ENCODE measurements at regions not wholly inside any gene's neighbourhood (a gene's known extent, or its start where the extent isn't known, plus 50 kb on each side); places are given as distances from the start of the nearest gene placed in this dataset.

DNA sequence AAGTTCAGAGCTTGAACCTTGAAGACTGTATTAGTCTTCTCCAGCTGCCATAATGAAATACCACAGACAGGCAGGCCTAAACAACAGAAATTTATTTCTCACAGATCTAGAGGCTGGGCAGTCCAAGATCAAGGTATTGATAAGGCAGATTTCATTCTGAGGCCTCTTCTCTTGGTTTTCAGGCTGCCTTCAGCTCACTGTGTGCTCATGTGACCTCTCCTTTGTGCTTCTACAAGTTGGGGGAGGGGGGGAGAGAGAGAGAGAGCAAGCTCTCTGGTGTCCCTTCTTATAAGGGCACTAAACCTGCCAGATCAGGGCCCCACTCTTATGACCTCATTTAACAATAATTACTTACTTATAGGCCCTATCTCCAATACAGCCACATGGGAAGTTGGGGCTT, 102.6 kb upstream of the RSPO3 start:
- FAIRE-seq (no peak), DNase-seq (ENCODE audit: low read depth) (no peak)

DNA sequence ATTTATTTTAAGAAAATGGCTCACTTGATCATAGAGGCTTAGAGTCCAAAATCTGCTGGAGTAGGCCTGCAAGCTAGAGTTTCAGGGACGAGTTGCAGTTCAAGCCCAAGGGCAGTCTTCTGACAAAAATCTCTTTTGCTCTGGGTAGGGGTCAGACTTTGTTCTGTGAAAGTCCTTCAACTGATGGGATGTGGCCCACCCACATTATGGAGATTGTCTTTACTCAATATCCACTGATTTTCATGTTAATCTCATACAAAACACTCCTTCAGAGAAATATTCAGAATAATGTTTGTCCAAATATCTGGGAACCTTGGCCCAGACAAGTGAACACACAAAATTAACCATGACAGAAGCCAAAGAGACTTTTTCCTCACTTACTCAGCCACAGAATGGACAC, 98.6 kb upstream of the RSPO3 start:
- TF ChIP-seq, protein P1, sequence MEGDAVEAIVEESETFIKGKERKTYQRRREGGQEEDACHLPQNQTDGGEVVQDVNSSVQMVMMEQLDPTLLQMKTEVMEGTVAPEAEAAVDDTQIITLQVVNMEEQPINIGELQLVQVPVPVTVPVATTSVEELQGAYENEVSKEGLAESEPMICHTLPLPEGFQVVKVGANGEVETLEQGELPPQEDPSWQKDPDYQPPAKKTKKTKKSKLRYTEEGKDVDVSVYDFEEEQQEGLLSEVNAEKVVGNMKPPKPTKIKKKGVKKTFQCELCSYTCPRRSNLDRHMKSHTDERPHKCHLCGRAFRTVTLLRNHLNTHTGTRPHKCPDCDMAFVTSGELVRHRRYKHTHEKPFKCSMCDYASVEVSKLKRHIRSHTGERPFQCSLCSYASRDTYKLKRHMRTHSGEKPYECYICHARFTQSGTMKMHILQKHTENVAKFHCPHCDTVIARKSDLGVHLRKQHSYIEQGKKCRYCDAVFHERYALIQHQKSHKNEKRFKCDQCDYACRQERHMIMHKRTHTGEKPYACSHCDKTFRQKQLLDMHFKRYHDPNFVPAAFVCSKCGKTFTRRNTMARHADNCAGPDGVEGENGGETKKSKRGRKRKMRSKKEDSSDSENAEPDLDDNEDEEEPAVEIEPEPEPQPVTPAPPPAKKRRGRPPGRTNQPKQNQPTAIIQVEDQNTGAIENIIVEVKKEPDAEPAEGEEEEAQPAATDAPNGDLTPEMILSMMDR (IDR thresholded peaks at IDR 0.05; ENCODE audit: insufficient read depth, low read length, severe bottlenecking), result no peak
- Histone ChIP-seq H3K36me3 (ENCODE audit: control insufficient read depth, insufficient read depth, low read length) (no peaks in the 10 kb centered on the region), H3K27me3 (ENCODE audit: control insufficient read depth, insufficient read depth, low read length) (no peaks in the 10 kb centered on the region), H3K4me3 (ENCODE audit: low read depth, low read length) (no peak overlapping the region)
- FAIRE-seq (no peak), DNase-seq (ENCODE audit: low read depth) (no peak)

More for the DNA sequence above, 102.6 kb upstream of the RSPO3 start:
- no peaks in the 10 kb centered on the region for H3K36me3 ChIP-seq (ENCODE audit: control insufficient read depth, insufficient read depth, low read length)
- H3K27me3 ChIP-seq (ENCODE audit: control insufficient read depth, insufficient read depth, low read length), result no peaks in the 10 kb centered on the region
- TF ChIP-seq, protein P1 (IDR thresholded peaks at IDR 0.05; ENCODE audit: insufficient read depth, low read length, severe bottlenecking), result no peak
- no peak overlapping the region for H3K4me3 ChIP-seq (ENCODE audit: low read depth, low read length)

DNA sequence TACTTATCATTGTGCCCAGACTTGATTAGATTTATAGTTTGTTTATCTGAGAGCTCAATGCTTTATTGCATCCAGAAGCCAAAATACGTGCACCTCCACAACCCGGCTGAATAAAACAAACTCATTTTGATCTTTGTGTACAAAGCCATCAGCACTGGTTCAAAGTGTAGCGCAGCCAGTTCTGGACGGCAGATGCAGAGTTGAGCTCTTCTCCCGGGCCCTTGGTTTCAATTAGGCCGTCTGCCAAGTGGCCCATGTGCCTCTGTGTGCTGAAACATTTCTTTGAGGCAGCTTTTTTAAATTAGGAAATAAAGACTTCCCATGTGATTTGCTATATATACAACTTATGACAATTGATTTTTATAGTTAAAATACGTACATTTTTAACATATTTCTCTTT, 96.2 kb upstream of the RSPO3 start:
- H3K36me3 ChIP-seq (ENCODE audit: control insufficient read depth, insufficient read depth, low read length), result no peaks in the 10 kb centered on the region
- DNase-seq (ENCODE audit: low read depth) (no peak), FAIRE-seq (no peak)
- H3K4me3 ChIP-seq (ENCODE audit: low read depth, low read length), result no peak overlapping the region
- no peaks in the 10 kb centered on the region for H3K27me3 ChIP-seq (ENCODE audit: control insufficient read depth, insufficient read depth, low read length)
- TF ChIP-seq, protein P1 (IDR thresholded peaks at IDR 0.05; ENCODE audit: insufficient read depth, low read length, severe bottlenecking), result no peak

DNA sequence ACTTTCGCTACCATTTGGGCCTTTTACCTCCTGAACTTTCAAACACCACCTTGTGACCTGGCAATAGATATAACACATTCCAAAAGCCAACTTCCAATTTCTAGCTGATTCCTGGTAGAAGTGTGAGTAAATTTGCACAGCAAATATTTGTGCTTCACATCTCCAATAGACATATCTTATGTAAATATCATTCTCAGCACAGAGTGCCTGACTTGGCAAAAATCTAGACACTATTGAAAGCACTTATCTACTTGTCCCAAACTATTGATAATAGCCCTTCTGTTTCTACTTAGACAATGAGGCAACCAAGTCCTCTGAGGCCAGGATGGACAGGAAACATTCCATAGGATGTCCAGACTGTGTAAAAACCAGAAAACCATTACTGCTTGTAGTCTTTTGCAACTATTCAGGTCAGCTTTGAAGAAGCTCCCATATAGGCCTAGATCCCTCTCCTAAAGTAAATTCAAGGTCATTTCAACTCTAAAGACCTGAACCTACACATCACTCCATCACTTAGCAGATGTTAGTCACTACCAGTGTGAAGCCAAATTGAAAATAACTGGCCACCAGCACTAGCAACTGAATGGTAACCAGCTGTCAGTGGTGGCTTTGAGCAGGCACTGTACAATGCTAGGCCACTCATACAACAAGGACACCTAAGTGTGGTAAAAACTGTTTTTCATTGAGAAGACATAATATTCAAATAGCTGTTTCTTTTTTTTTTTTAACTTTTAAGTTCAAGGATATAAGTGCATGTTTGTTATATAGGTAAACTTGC, 95.3 kb upstream of the RSPO3 start:
- H3K27me3 ChIP-seq (ENCODE audit: control insufficient read depth, insufficient read depth, low read length), result no peaks in the 10 kb centered on the region
- no peak overlapping the region for H3K4me3 ChIP-seq (ENCODE audit: low read depth, low read length)
- TF ChIP-seq, protein P1 (IDR thresholded peaks at IDR 0.05; ENCODE audit: insufficient read depth, low read length, severe bottlenecking), result no peak
- FAIRE-seq (no peak), DNase-seq (ENCODE audit: low read depth) (no peak)
- no peaks in the 10 kb centered on the region for H3K36me3 ChIP-seq (ENCODE audit: control insufficient read depth, insufficient read depth, low read length)

DNA sequence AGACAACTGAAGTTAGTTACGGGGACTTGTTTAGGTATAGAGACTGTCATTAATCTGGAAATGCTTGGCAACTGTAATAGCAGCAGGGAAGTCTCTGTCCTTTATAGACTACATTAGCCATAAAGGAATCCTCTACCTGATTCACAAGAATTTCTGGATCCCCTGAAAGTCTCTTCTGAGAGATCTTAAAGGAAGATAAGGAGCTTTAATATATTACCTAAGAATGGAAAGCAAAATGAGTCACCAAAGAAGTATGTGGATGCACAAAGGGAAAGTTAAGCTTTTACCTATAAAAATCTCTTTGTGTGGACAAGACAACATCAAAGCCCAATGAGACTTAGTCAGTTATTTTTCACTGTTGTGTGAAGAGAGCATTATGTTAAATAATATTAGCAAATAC, 92.2 kb upstream of the RSPO3 start:
- Histone ChIP-seq H3K27me3 (ENCODE audit: control insufficient read depth, insufficient read depth, low read length) (no peaks in the 10 kb centered on the region), H3K4me3 (ENCODE audit: low read depth, low read length) (no peak overlapping the region), H3K36me3 (ENCODE audit: control insufficient read depth, insufficient read depth, low read length) (no peaks in the 10 kb centered on the region)
- DNase-seq (ENCODE audit: low read depth) (peak; percentile 59), FAIRE-seq (no peak)
- TF ChIP-seq, protein P1 (IDR thresholded peaks at IDR 0.05; ENCODE audit: insufficient read depth, low read length, severe bottlenecking), result no peak

DNA sequence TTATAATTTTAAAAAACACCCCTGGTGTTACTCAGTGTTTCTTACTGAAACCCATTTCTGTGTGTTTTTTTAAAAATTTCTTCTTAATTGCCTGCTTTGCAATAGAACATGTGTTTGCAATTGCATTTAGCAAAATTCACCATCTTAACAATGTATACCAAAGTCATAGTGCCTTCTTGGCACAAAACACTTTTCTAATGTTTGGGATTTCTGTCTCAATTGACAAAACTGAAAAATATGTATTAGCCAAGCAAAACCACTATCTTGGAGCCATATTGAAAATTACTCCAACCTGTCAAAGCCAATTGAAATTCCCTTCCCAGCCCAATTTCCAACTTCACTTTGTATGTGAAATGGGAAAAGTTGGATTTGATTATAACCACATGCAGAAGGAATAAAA, 88.4 kb upstream of the RSPO3 start:
- no peak overlapping the region for H3K4me3 ChIP-seq (ENCODE audit: low read depth, low read length)

More for the DNA sequence above, 88.4 kb upstream of the RSPO3 start:
- TF ChIP-seq, protein P1 (IDR thresholded peaks at IDR 0.05; ENCODE audit: insufficient read depth, low read length, severe bottlenecking), result no peak
- DNase-seq (ENCODE audit: low read depth) (no peak), FAIRE-seq (no peak)
- Histone ChIP-seq H3K27me3 (ENCODE audit: control insufficient read depth, insufficient read depth, low read length) (peaks cover 2% of the 10 kb centered on the region), H3K36me3 (ENCODE audit: control insufficient read depth, insufficient read depth, low read length) (no peaks in the 10 kb centered on the region)

Measured in bronchial epithelial cell (primary cell).